HEK293T (cell line): ENCODE measurements at regions not wholly inside any gene's neighbourhood (a gene's known extent, or its start where the extent isn't known, plus 50 kb on each side); places are given as distances from the start of the nearest gene placed in this dataset.

ENCODE experiments used
- CTCF ChIA-PET: fragments of 350-600 bp; formaldehyde crosslinking; extraction: SDS; loops from one replicate; lab custom pipeline; 2021; ENCODE audit warnings: antibody characterized with exemption, inconsistent platforms; lab: Yijun Ruan, JAX
- POLR2A ChIA-PET: fragments of 350-600 bp; formaldehyde crosslinking; extraction: SDS; loops from one replicate; lab custom pipeline; 2020; ENCODE audit warnings: antibody characterized with exemption, inconsistent platforms; lab: Yijun Ruan, JAX
- DNase-seq: peaks from one replicate; pipeline ENCODE4 v3.0.0; 2012; ENCODE audit warnings: mixed read lengths; ENCODE audit errors: extremely low spot score
- ARNT ChIP-seq: fragments of 450-650 bp; IDR thresholded peaks from 2 replicates; pipeline ENCODE4 v1.6.1; 2017; ENCODE audit warnings: mild to moderate bottlenecking
- BHLHE40 ChIP-seq: fragments of 450-650 bp; IDR thresholded peaks from 2 replicates; pipeline ENCODE4 v1.6.1; 2016; ENCODE audit warnings: mild to moderate bottlenecking, moderate library complexity, borderline replicate concordance
- CTBP1 ChIP-seq: fragments of 450-650 bp; IDR thresholded peaks from 2 replicates; pipeline ENCODE4 v1.6.1; 2016; ENCODE audit warnings: borderline replicate concordance
- ELF4 ChIP-seq: fragments of 450-650 bp; IDR thresholded peaks from 2 replicates; pipeline ENCODE4 v1.6.1; 2017; ENCODE audit warnings: antibody characterized with exemption
- FOXA1 ChIP-seq: fragments of 450-650 bp; IDR thresholded peaks from 2 replicates; pipeline ENCODE4 v1.6.1; 2016; ENCODE audit warnings: mild to moderate bottlenecking
- FOXK2 ChIP-seq: fragments of 450-650 bp; IDR thresholded peaks from 2 replicates; pipeline ENCODE4 v1.6.1; 2016; ENCODE audit warnings: mild to moderate bottlenecking
- FOXM1 ChIP-seq: fragments of 450-650 bp; IDR thresholded peaks from 2 replicates; pipeline ENCODE4 v1.6.1; 2017; ENCODE audit warnings: mild to moderate bottlenecking, borderline replicate concordance
- HDGF ChIP-seq: fragments of 450-650 bp; IDR thresholded peaks from 2 replicates; pipeline ENCODE4 v1.6.1; 2017; ENCODE audit warnings: antibody characterized with exemption, borderline replicate concordance
- L3MBTL2 ChIP-seq: fragments of 450-650 bp; conservative IDR thresholded peaks from 2 replicates; pipeline ENCODE4 v1.6.1; 2016; ENCODE audit warnings: mild to moderate bottlenecking
- LEF1 ChIP-seq: fragments of 450-650 bp; IDR thresholded peaks from 2 replicates; pipeline ENCODE4 v1.6.1; 2017; ENCODE audit warnings: mild to moderate bottlenecking, borderline replicate concordance
- NFRKB ChIP-seq: fragments of 450-650 bp; IDR thresholded peaks from 2 replicates; pipeline ENCODE4 v1.6.1; 2016; ENCODE audit warnings: mild to moderate bottlenecking, moderate library complexity
- PKNOX1 ChIP-seq: fragments of 450-650 bp; IDR thresholded peaks from 2 replicates; pipeline ENCODE4 v1.6.1; 2016
- SP1 ChIP-seq: fragments of 450-650 bp; IDR thresholded peaks from 2 replicates; pipeline ENCODE4 v1.6.1; 2017
- SUZ12 ChIP-seq: fragments of 450-650 bp; IDR thresholded peaks from 2 replicates; pipeline ENCODE4 v1.6.1; 2016; ENCODE audit warnings: mild to moderate bottlenecking
- TARDBP ChIP-seq: fragments of 450-650 bp; IDR thresholded peaks from 2 replicates; pipeline ENCODE4 v1.6.1; 2016
- ZNF384 ChIP-seq: fragments of 450-650 bp; IDR thresholded peaks from 2 replicates; pipeline ENCODE4 v1.6.1; 2016

GRCh38 chr4:178423366-178423765, 981.1 kb upstream of the AGA start:
- ChIA-PET POLR2A (no interaction called here), CTCF (interaction anchor here (0.6 kb wide), 1 partner anchor 140 kb away, joined by 7 read pairs; no protein-coding TSS in a partner anchor)
- no peak for TF ChIP-seq FOXM1
- no peak for TF ChIP-seq CTBP1
- no peak for TF ChIP-seq LEF1
- TF ChIP-seq SUZ12: no peak
- TF ChIP-seq SP1: no peak
- no peak for TF ChIP-seq ARNT

GRCh38 chr4:178426871-178427270, 984.6 kb upstream of the AGA start:
- ChIA-PET CTCF (no interaction called here), POLR2A (no interaction called here)
- TF ChIP-seq ELF4 (no peak), ZNF384 (no peak), HDGF (no peak), BHLHE40 (no peak), L3MBTL2 (no peak), SUZ12 (no peak), FOXA1 (no peak), CTBP1 (no peak), PKNOX1 (no peak), TARDBP (no peak), FOXK2 (no peak), LEF1 (no peak), FOXM1 (no peak), NFRKB (no peak), SP1 (no peak)
- no peak for DNase-seq

More at GRCh38 chr4:178423366-178423765, 981.1 kb upstream of the AGA start:
- no peak for DNase-seq

GRCh38 chr4:178427663-178428062, 985.4 kb upstream of the AGA start:
- POLR2A ChIA-PET: no interaction called here
- TF ChIP-seq BHLHE40: no peak
- no peak for TF ChIP-seq FOXM1
- CTCF ChIA-PET: no interaction called here
- DNase-seq: no peak

- no peak for DNase-seq
- ChIA-PET CTCF (no interaction called here), POLR2A (no interaction called here)
- TF ChIP-seq NFRKB (no peak), LEF1 (no peak), SUZ12 (no peak), ARNT (no peak), L3MBTL2 (no peak), ZNF384 (no peak), CTBP1 (no peak), HDGF (no peak), SP1 (no peak), PKNOX1 (no peak), FOXK2 (no peak), TARDBP (no peak), FOXA1 (no peak), FOXM1 (no peak), ELF4 (no peak), BHLHE40 (no peak)
Observed at GRCh38 chr4:178448372-178449035, 1006.3 kb upstream of the AGA start.

- CTCF ChIA-PET: no interaction called here
Observed at GRCh38 chr4:178450614-178451013, 1008.4 kb upstream of the AGA start.

GRCh38 chr4:178453057-178453456, 1010.8 kb upstream of the AGA start:
- no peak for DNase-seq
- ChIA-PET POLR2A (no interaction called here), CTCF (no interaction called here)
- no peak for TF ChIP-seq TARDBP
- TF ChIP-seq NFRKB: no peak
- TF ChIP-seq FOXK2: no peak
- no peak for TF ChIP-seq ZNF384
- TF ChIP-seq ELF4: no peak
- TF ChIP-seq PKNOX1: no peak
- TF ChIP-seq BHLHE40: no peak
- no peak for TF ChIP-seq FOXM1
- no peak for TF ChIP-seq SUZ12
- no peak for TF ChIP-seq CTBP1
- TF ChIP-seq L3MBTL2: no peak
- no peak for TF ChIP-seq HDGF
- no peak for TF ChIP-seq ARNT
- TF ChIP-seq FOXA1: no peak
- TF ChIP-seq LEF1: no peak
- no peak for TF ChIP-seq SP1

More at GRCh38 chr4:178450614-178451013, 1008.4 kb upstream of the AGA start:
- DNase-seq: no peak
- POLR2A ChIA-PET: no interaction called here
- TF ChIP-seq FOXK2 (no peak), HDGF (no peak), CTBP1 (no peak), SP1 (no peak), TARDBP (no peak), ARNT (no peak), LEF1 (no peak), BHLHE40 (no peak)
